ENCODE measurements at regions not wholly inside any gene's neighbourhood (a gene's known extent, or its start where the extent isn't known, plus 50 kb on each side); places are given as distances from the start of the nearest gene placed in this dataset.
"Not testable (repeated sequence)": the region's sequence is repeated elsewhere in the genome, so short reads cannot be mapped to it uniquely, and the experiment has no call there.

DNA sequence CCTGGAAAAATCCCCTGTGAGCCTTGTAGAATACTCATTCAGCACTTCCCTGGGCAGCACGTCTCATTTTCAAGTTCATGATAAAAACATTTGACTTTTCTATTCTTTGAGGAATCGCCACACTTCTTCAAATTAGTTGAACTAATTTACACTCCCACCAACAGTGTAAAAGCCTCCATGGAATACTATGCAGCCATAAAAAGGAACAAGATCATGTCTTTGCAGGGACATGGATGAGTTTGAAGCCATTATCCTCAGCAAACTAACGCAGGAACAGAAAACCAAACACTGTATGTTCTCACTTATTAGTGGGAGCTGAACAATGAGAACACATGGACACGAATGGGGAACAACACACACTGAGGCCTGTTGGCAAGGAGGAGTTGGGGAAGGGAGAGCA lies 102.0 kb upstream of the HEY2 start:
- H3K4me2 ChIP-seq = no peak overlapping the region
- peaks cover 8% of the 10 kb centered on the region; the same call in 1 of the 2 replicates for H3K27me3 ChIP-seq (ENCODE audit: insufficient read depth)
- H3K27ac ChIP-seq (ENCODE audit: low read depth in 2 of 2, low read length in 1 of 2) = no peak overlapping the region
- no peaks in the 10 kb centered on the region for H3F3A ChIP-seq (replicated peaks; ENCODE audit: insufficient read depth)
- DNase-seq = no peak
- no peak overlapping the region for H2AFZ ChIP-seq (ENCODE audit: low read depth)
- H3K4me1 ChIP-seq (ENCODE audit: control insufficient read depth in 1 of 2, insufficient read depth in 2 of 2, low read depth in 1 of 2, low read length in 1 of 2) = no peaks in the 10 kb centered on the region
- no peaks in the 10 kb centered on the region for H3K36me3 ChIP-seq (replicated peaks in 1 of 2; ENCODE audit: control insufficient read depth in 1 of 2, insufficient read depth in 2 of 2, low read length in 1 of 2)
- H4K20me1 ChIP-seq (ENCODE audit: insufficient read depth) = no peaks in the 10 kb centered on the region
- ChIA-PET CTCF (no interaction called here), POLR2A (no interaction called here)
- WGBS (ENCODE audit: low lambda C conversion rate) = 4% methylated on average over 4 of the region's 4 CpGs
- no peak for TF ChIP-seq CHD2 (IDR thresholded peaks at IDR 0.05; ENCODE audit: low read length, partially characterized antibody)
- no peak for TF ChIP-seq RAD21 (IDR thresholded peaks at IDR 0.05; ENCODE audit: low read length)
- no peak for TF ChIP-seq FOXJ3 (CRISPR knock-in tag; IDR thresholded peaks at IDR 0.05)
- TF ChIP-seq MEF2A (IDR thresholded peaks at IDR 0.05; ENCODE audit: borderline replicate concordance, low read depth) = no peak
- TF ChIP-seq TAF1 (IDR thresholded peaks at IDR 0.05; ENCODE audit: borderline replicate concordance, low read depth, low read length) = no peak
- no peak for TF ChIP-seq NRF1 (IDR thresholded peaks at IDR 0.05; ENCODE audit: low read depth, low read length)
- TF ChIP-seq, protein P1, sequence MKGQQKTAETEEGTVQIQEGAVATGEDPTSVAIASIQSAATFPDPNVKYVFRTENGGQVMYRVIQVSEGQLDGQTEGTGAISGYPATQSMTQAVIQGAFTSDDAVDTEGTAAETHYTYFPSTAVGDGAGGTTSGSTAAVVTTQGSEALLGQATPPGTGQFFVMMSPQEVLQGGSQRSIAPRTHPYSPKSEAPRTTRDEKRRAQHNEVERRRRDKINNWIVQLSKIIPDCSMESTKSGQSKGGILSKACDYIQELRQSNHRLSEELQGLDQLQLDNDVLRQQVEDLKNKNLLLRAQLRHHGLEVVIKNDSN (IDR thresholded peaks at IDR 0.05; ENCODE audit: borderline replicate concordance, low read depth) = no peak
- TF ChIP-seq EZH2phosphoT487 (IDR thresholded peaks at IDR 0.05; ENCODE audit: borderline replicate concordance, low read depth) = no peak
- TF ChIP-seq, protein P2, sequence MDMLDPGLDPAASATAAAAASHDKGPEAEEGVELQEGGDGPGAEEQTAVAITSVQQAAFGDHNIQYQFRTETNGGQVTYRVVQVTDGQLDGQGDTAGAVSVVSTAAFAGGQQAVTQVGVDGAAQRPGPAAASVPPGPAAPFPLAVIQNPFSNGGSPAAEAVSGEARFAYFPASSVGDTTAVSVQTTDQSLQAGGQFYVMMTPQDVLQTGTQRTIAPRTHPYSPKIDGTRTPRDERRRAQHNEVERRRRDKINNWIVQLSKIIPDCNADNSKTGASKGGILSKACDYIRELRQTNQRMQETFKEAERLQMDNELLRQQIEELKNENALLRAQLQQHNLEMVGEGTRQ (IDR thresholded peaks at IDR 0.05; ENCODE audit: borderline replicate concordance, low read depth, low read length) = no peak
- no peak for TF ChIP-seq SMC3 (IDR thresholded peaks at IDR 0.05; ENCODE audit: low read depth, low read length)
- no peak for TF ChIP-seq ELF1 (IDR thresholded peaks at IDR 0.05)
- no peaks in the 10 kb centered on the region for H3K9me3 ChIP-seq
- no peak overlapping the region for H3K4me3 ChIP-seq (ENCODE audit: low read depth in 2 of 2, low read length in 1 of 2)
- H3K9me2 ChIP-seq = no peaks in the 10 kb centered on the region
- H3K9ac ChIP-seq = no peak overlapping the region
- H3K79me2 ChIP-seq (ENCODE audit: insufficient read depth) = no peaks in the 10 kb centered on the region

- H3K79me2 ChIP-seq (ENCODE audit: insufficient read depth); H3K9me2 ChIP-seq; CTCF ChIA-PET; H3K4me1 ChIP-seq (ENCODE audit: control insufficient read depth in 1 of 2, insufficient read depth in 2 of 2, low read depth in 1 of 2, low read length in 1 of 2); DNase-seq; H3K9ac ChIP-seq; H3K36me3 ChIP-seq (replicated peaks in 1 of 2; ENCODE audit: control insufficient read depth in 1 of 2, insufficient read depth in 2 of 2, low read length in 1 of 2); H3K4me2 ChIP-seq; H4K20me1 ChIP-seq (ENCODE audit: insufficient read depth); H2AFZ ChIP-seq (ENCODE audit: low read depth); POLR2A ChIA-PET; H3K4me3 ChIP-seq (ENCODE audit: low read depth in 2 of 2, low read length in 1 of 2); H3F3A ChIP-seq (replicated peaks; ENCODE audit: insufficient read depth); H3K9me3 ChIP-seq; H3K27me3 ChIP-seq (ENCODE audit: insufficient read depth); H3K27ac ChIP-seq (ENCODE audit: low read depth in 2 of 2, low read length in 1 of 2): not testable (repeated sequence)
These were observed 95.7 kb upstream of the HEY2 start for GRCh38 chr6:125653752-125654151.

GRCh38 chr6:125655511-125655910 lies 93.9 kb upstream of the HEY2 start:
- no peak for DNase-seq
- no peaks in the 10 kb centered on the region for H3K79me2 ChIP-seq (ENCODE audit: insufficient read depth)
- no peak overlapping the region for H3K4me2 ChIP-seq
- WGBS (ENCODE audit: low lambda C conversion rate) = 3% methylated on average over 1 of the region's 1 CpG
- no peaks in the 10 kb centered on the region for H4K20me1 ChIP-seq (ENCODE audit: insufficient read depth)
- H3K9me2 ChIP-seq = no peaks in the 10 kb centered on the region
- H3K9ac ChIP-seq = no peak overlapping the region
- no peaks in the 10 kb centered on the region; the same call in 1 of the 2 replicates for H3K27me3 ChIP-seq (ENCODE audit: insufficient read depth)
- ChIA-PET CTCF (no interaction called here), POLR2A (no interaction called here)
- no peaks in the 10 kb centered on the region for H3K9me3 ChIP-seq
- H3K4me1 ChIP-seq (ENCODE audit: control insufficient read depth in 1 of 2, insufficient read depth in 2 of 2, low read depth in 1 of 2, low read length in 1 of 2) = no peaks in the 10 kb centered on the region
- no peak overlapping the region for H3K4me3 ChIP-seq (ENCODE audit: low read depth in 2 of 2, low read length in 1 of 2)
- H3K27ac ChIP-seq (ENCODE audit: low read depth in 2 of 2, low read length in 1 of 2) = no peak overlapping the region
- H3F3A ChIP-seq (replicated peaks; ENCODE audit: insufficient read depth) = no peaks in the 10 kb centered on the region
- H3K36me3 ChIP-seq (replicated peaks in 1 of 2; ENCODE audit: control insufficient read depth in 1 of 2, insufficient read depth in 2 of 2, low read length in 1 of 2) = no peaks in the 10 kb centered on the region
- no peak overlapping the region for H2AFZ ChIP-seq (ENCODE audit: low read depth)
- TF ChIP-seq RAD21 (IDR thresholded peaks at IDR 0.05; ENCODE audit: low read length) (no peak), FOXM1 (IDR thresholded peaks at IDR 0.05; ENCODE audit: low read depth) (no peak), SIN3A (IDR thresholded peaks at IDR 0.05; ENCODE audit: borderline replicate concordance, low read depth, low read length) (no peak), GATA2 (CRISPR knock-in tag; IDR thresholded peaks at IDR 0.05) (no peak), EP300 (IDR thresholded peaks at IDR 0.05; ENCODE audit: borderline replicate concordance in 1 of 2, low read depth in 1 of 2, low read length in 1 of 2) (no peak)
- TF ChIP-seq, protein P3, sequence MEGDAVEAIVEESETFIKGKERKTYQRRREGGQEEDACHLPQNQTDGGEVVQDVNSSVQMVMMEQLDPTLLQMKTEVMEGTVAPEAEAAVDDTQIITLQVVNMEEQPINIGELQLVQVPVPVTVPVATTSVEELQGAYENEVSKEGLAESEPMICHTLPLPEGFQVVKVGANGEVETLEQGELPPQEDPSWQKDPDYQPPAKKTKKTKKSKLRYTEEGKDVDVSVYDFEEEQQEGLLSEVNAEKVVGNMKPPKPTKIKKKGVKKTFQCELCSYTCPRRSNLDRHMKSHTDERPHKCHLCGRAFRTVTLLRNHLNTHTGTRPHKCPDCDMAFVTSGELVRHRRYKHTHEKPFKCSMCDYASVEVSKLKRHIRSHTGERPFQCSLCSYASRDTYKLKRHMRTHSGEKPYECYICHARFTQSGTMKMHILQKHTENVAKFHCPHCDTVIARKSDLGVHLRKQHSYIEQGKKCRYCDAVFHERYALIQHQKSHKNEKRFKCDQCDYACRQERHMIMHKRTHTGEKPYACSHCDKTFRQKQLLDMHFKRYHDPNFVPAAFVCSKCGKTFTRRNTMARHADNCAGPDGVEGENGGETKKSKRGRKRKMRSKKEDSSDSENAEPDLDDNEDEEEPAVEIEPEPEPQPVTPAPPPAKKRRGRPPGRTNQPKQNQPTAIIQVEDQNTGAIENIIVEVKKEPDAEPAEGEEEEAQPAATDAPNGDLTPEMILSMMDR (IDR thresholded peaks at IDR 0.05) = no peak
- TF ChIP-seq, protein P4, sequence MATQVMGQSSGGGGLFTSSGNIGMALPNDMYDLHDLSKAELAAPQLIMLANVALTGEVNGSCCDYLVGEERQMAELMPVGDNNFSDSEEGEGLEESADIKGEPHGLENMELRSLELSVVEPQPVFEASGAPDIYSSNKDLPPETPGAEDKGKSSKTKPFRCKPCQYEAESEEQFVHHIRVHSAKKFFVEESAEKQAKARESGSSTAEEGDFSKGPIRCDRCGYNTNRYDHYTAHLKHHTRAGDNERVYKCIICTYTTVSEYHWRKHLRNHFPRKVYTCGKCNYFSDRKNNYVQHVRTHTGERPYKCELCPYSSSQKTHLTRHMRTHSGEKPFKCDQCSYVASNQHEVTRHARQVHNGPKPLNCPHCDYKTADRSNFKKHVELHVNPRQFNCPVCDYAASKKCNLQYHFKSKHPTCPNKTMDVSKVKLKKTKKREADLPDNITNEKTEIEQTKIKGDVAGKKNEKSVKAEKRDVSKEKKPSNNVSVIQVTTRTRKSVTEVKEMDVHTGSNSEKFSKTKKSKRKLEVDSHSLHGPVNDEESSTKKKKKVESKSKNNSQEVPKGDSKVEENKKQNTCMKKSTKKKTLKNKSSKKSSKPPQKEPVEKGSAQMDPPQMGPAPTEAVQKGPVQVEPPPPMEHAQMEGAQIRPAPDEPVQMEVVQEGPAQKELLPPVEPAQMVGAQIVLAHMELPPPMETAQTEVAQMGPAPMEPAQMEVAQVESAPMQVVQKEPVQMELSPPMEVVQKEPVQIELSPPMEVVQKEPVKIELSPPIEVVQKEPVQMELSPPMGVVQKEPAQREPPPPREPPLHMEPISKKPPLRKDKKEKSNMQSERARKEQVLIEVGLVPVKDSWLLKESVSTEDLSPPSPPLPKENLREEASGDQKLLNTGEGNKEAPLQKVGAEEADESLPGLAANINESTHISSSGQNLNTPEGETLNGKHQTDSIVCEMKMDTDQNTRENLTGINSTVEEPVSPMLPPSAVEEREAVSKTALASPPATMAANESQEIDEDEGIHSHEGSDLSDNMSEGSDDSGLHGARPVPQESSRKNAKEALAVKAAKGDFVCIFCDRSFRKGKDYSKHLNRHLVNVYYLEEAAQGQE (IDR thresholded peaks at IDR 0.05; ENCODE audit: low read depth, low read length) = no peak
